ENCODE measurements at regions not wholly inside any gene's neighbourhood (a gene's known extent, or its start where the extent isn't known, plus 50 kb on each side); places are given as distances from the start of the nearest gene placed in this dataset.
"Not testable (repeated sequence)": the region's sequence is repeated elsewhere in the genome, so short reads cannot be mapped to it uniquely, and the experiment has no call there.

GRCh38 chr5:34411470-34412346 lies 244.4 kb upstream of the RAI14 start:
- no peak for DNase-seq
- in situ Hi-C loops (cut with MboI; ENCODE audit: low pct_unique_long_range_greater_than_20kb, low sequenced_read_pairs) = no loop called here

DNA sequence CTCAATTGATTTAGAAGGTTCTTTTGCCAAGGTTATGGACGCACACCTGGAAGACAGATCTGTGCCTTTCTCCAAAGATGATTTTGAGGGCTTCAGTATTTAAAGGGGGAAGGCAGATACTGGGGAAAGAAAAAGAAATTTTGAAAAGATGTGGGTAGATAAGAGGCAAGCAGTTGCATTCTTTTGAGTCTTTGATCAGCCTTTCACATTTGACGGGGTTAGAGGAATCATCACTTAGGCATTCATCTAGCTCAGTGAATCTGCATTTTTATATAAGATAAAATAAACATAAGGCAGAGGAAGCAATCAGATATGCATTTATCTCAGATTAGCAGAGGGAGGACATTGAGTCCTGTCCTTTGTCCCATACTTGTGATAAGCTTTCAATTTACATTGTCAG lies 243.4 kb upstream of the RAI14 start:
- in situ Hi-C loops (cut with MboI; ENCODE audit: low pct_unique_long_range_greater_than_20kb, low sequenced_read_pairs) = no loop called here
- no peak for DNase-seq

GRCh38 chr5:34415559-34416198 lies 240.4 kb upstream of the RAI14 start:
- in situ Hi-C loops (cut with MboI; ENCODE audit: low pct_unique_long_range_greater_than_20kb, low sequenced_read_pairs) = no loop called here
- DNase-seq = no peak

DNA sequence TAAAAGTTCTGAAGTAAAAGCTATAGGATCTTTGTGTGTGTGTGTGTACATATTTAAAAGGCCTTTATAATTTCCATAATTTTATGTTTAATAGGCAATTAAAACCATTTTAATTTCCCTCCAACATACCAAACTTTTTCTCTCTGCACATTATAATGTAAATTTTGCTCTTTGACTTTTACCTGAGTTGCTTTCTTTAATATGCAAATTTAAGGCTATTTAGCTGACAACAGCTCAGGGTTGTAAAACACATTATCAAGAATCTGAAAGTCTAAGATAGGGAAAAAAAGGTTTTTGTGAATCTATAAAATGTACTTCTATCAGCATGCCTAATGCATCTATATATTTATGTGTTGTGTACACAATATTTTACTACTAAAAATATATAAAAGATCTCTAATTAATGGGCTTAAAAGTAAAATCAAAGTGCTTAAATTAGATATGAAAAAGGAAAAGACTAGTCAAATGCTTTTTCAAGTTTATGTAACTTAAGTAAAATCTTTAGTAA lies 239.6 kb upstream of the RAI14 start:
- in situ Hi-C loops (cut with MboI; ENCODE audit: low pct_unique_long_range_greater_than_20kb, low sequenced_read_pairs) = no loop called here
- DNase-seq = no peak

GRCh38 chr5:34420191-34420590 lies 235.9 kb upstream of the RAI14 start:
- DNase-seq; in situ Hi-C loops (cut with MboI; ENCODE audit: low pct_unique_long_range_greater_than_20kb, low sequenced_read_pairs): not testable (repeated sequence)

DNA sequence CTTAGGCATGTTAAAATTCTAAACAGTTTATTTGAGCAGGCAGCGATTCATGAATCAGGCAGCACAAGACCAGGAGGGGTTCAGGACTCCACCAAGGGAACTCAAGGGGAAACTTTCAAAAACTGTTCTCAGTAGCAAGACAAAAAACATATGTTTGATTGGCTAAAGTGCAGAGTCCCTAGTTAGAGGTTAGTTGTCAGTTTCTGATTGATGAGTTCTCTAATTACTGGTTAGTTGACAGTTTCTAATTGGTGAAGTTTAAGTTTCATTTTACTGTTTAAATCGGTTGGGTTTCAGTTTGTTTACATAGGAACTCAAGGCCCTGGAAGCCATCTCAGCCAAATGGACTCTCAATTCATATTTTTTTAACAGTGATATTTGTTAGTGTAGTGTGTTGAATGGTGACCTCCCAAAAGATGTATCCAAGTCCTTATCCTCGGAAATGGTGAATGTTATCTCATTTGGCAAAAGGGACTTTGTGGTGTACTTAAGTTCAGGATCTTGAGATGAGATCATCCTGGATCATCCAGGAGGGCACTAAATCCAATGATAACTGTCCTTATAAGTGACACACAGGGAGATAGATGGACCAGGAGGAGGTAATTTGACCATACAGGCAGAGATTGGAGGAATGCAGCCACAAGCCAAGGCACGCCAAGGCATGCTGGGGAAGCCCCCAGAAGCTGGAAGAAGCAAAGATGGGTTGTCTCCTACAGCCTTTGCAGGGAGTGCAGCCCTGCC lies 219.2 kb upstream of the RAI14 start:
- DNase-seq = no peak
- in situ Hi-C loops (cut with MboI; ENCODE audit: low pct_unique_long_range_greater_than_20kb, low sequenced_read_pairs) = no loop called here

GRCh38 chr5:34439601-34440000 lies 216.5 kb upstream of the RAI14 start:
- in situ Hi-C loops (cut with MboI; ENCODE audit: low pct_unique_long_range_greater_than_20kb, low sequenced_read_pairs) = no loop called here

GRCh38 chr5:34441767-34442166 lies 214.4 kb upstream of the RAI14 start:
- DNase-seq; in situ Hi-C loops (cut with MboI; ENCODE audit: low pct_unique_long_range_greater_than_20kb, low sequenced_read_pairs): not testable (repeated sequence)

More at GRCh38 chr5:34439601-34440000, 216.5 kb upstream of the RAI14 start:
- DNase-seq = no peak

DNA sequence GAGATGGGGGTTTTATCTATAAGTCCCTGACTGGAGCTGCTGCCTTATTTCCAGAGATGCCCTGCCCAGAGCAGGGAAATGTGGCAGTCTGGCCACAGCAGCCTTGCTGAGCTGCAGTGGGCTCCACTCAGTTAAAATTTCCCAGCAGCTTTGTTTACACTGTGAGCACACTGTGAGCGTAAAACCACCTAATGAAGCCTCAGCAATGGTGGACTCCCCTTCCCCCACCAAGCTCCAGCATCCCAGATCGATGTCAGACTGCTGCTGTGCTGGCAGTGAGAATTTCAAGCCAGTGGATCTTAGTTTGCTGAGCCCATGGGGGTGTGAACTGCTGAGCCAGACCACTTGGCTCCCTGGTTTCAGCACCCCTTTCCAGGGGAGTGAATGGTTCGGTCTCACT lies 208.7 kb upstream of the RAI14 start:
- in situ Hi-C loops (cut with MboI; ENCODE audit: low pct_unique_long_range_greater_than_20kb, low sequenced_read_pairs) = no loop called here

GRCh38 chr5:34449639-34450038 lies 206.5 kb upstream of the RAI14 start:
- no peak for DNase-seq
- in situ Hi-C loops (cut with MboI; ENCODE audit: low pct_unique_long_range_greater_than_20kb, low sequenced_read_pairs) = no loop called here

More for the DNA sequence above, 208.7 kb upstream of the RAI14 start:
- DNase-seq = no peak

DNA sequence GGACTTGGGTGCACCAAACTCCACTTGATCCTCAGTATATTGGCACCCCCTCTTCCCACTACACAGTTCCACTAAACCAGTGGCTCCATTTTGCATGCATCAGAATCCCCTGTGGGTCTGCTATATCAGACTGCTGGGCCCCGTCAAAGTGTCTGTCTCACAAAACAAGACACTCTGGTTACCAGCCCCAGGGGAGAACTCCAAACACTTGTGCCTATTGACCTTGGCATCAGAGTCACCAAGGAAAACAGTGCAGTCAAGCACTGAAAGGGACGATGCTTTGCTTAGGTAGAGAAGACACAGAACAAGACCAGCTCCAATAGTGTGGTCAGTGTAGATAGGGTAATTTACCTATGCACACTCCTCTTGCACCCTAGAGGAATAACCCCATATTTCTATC lies 205.8 kb upstream of the RAI14 start:
- in situ Hi-C loops (cut with MboI; ENCODE audit: low pct_unique_long_range_greater_than_20kb, low sequenced_read_pairs) = no loop called here
- DNase-seq = no peak

DNA sequence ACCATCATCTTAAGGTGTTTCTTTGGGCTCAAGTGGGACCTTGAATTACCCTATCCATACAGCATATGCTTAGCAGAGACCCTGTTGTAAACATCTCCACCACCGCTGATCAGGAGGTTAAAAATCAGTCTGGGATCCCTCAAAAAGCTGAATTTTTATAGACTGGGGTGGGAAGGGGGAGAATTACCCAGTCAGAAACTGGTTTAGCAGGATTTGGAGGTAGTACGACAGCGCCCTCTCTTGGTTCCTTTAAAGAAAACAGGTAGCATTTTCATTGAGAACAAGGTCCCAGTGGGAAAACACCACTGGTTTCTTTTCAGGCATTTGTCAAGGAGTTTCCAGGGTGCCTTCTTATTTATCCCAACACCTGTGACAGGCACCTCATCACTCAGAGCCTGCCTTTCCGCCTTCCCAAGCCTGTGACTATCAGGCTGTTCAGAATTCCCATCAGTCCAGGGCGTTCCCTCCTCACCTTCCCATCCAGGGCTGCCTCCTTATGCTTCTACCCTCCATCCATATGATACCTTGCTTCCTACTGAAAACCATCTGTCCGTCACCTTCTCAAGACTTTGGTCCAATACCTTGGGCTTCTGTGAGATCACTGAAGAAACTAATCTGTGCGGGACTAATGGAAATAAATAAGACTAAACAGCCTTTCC lies 203.8 kb upstream of the RAI14 start:
- in situ Hi-C loops (cut with MboI; ENCODE audit: low pct_unique_long_range_greater_than_20kb, low sequenced_read_pairs) = no loop called here
- no peak for DNase-seq

DNA sequence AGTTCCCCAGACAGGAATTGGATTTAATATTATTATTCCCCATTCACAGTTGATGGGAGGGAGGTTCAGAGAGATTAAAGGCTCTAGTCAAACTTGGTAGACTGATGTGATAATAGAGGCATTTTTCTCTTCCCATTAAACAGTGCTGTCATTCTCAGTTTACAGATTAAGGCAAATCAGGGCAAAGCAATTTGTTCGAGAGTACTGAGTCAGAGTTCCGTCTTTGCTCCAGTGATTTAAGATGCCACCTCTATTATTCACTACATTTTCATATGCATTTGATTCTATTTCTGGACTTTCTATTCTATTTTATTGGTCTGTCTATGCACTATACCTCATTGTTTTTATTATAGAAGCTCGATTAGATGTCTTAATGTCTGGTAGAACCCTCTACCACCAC lies 201.0 kb upstream of the RAI14 start:
- in situ Hi-C loops (cut with MboI; ENCODE audit: low pct_unique_long_range_greater_than_20kb, low sequenced_read_pairs) = no loop called here
- DNase-seq = no peak

- in situ Hi-C loops (cut with MboI; ENCODE audit: low pct_unique_long_range_greater_than_20kb, low sequenced_read_pairs) = no loop called here
- peak; percentile 38 for DNase-seq
Observed at GRCh38 chr5:34459908-34460307, 196.2 kb upstream of the RAI14 start.

DNA sequence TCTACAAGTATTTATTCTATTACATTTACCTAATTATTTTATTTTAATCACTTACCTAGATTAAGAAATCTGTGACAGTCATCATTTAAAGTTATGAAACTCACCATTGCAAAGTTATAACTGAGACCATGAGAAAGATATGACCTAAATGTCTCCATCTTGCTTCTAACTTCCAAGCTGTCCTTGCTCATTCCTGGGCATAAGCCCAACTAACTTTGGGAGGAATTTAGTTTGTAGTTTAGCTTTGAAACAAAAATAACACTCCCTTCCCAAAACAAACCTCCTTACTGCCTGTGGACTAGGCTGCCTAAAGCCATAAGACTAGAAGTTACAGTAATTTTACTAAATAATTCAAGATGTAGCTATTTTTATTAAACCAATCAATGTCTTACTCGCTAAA lies 195.6 kb upstream of the RAI14 start:
- DNase-seq = no peak
- in situ Hi-C loops (cut with MboI; ENCODE audit: low pct_unique_long_range_greater_than_20kb, low sequenced_read_pairs) = no loop called here

DNA sequence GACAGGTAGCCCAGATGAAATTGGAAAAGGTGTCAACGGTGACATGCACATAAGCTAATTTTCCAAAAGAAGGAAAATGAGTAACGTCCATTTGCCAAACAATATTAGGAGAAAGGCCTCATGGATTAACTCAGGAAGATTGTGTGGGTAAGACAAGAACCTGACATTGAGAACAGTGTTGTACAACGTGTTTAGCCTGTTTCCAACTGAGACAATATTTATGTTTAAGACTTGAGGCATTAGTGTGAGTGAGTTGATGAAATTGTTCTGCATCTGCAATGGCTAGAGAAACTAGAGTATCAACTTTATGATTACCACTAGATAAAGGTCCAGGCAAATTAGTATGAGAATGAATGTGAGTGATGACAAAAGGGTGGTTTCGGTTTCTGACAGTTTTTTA lies 191.3 kb upstream of the RAI14 start:
- DNase-seq = no peak
- in situ Hi-C loops (cut with MboI; ENCODE audit: low pct_unique_long_range_greater_than_20kb, low sequenced_read_pairs) = no loop called here

DNA sequence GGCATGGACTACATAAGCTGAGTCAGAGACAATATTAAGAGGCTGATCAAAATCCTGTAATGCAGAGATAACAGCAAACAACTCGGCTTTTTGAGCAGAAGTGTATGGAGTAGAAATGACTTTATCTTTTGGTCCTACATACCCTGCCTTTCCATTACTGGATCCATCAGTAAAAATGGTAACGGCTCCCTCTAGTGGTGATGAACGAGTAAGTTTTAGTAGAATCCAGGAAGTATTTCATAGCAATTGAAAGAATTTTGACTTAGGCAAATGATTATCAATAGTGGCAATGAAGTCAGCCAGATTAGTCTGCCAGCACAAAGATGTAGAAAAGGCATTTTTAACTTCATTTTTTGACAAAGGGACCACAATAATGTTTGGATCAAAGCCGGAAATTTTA lies 190.8 kb upstream of the RAI14 start:
- peak; percentile 46 for DNase-seq
- in situ Hi-C loops (cut with MboI; ENCODE audit: low pct_unique_long_range_greater_than_20kb, low sequenced_read_pairs) = not testable (repeated sequence)

GRCh38 chr5:34466519-34467388 lies 189.4 kb upstream of the RAI14 start:
- in situ Hi-C loops (cut with MboI; ENCODE audit: low pct_unique_long_range_greater_than_20kb, low sequenced_read_pairs) = not testable (repeated sequence)

More at GRCh38 chr5:34466519-34467388, 189.4 kb upstream of the RAI14 start:
- DNase-seq = peak; percentile 45
